GM12874 (cell line): ENCODE measurements at regions not wholly inside any gene's neighbourhood (a gene's known extent, or its start where the extent isn't known, plus 50 kb on each side); places are given as distances from the start of the nearest gene placed in this dataset.

Experiments used
- TF ChIP-seq, protein P1 (sequence below): IDR thresholded peaks from 2 replicates; pipeline ENCODE4 v1.5.1; 2011; ENCODE audit warnings: low read depth, mild to moderate bottlenecking, control low read depth, low read length, moderate library complexity; ENCODE audit not compliant: insufficient read depth

DNA sequence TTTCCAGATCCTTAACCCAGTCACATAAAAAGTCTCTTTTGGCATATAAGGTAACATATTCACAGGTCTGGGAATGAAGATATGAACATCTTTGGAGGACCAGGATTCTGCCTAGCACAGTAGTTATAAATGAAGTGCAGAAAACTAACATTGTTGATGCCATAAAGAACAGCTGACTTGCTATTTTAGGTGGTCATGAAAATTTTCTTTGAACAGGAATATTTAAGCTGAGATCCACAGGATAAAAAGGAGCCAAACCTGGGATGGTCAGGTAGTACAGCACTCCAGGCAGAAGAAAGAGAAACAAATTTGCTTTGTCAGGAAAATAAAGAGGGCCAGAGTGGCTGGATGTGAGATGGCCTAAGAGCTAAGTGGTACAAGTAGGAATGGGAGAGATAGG, 80.0 kb downstream of the CENPW start:
- TF ChIP-seq, protein P1, sequence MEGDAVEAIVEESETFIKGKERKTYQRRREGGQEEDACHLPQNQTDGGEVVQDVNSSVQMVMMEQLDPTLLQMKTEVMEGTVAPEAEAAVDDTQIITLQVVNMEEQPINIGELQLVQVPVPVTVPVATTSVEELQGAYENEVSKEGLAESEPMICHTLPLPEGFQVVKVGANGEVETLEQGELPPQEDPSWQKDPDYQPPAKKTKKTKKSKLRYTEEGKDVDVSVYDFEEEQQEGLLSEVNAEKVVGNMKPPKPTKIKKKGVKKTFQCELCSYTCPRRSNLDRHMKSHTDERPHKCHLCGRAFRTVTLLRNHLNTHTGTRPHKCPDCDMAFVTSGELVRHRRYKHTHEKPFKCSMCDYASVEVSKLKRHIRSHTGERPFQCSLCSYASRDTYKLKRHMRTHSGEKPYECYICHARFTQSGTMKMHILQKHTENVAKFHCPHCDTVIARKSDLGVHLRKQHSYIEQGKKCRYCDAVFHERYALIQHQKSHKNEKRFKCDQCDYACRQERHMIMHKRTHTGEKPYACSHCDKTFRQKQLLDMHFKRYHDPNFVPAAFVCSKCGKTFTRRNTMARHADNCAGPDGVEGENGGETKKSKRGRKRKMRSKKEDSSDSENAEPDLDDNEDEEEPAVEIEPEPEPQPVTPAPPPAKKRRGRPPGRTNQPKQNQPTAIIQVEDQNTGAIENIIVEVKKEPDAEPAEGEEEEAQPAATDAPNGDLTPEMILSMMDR: no peak

DNA sequence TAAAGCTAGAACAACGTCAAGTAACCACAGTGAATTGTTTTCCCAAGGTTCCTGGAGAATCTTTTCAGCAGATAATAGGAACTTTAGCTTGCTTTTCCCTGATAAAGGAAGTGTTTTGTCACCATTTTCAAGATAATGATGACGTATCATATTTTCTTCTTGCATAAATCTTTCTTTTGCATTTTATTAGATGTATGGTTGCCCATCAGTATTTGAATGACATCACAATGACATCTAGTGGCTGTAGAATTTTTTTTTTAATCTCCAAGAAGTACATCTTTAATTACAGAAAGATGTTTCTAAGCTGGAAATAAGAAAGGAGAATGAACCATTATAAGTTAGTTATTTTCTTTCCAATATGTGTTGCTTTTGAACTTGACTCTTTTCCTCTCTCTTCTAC, 83.0 kb downstream of the CENPW start:
- TF ChIP-seq, protein P1: no peak

DNA sequence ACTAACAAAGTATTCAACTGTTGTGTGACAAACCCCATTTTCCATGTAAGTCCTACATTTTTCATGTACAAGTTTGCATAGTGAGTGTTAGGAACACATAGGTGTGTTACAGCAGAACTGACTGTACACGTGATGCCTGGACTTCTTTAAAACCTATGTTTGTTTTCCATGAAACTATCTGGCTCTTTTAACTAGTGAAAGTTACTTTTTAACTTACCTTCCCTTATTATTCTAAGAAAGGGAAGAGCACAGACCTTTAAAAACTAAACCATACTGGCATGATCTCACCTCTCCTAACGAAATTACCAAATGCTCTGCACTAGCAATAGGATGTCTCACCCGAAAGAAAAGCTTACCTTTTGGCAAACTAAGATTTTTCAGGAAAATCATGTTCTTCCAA, 87.8 kb downstream of the CENPW start:
- TF ChIP-seq, protein P1: no peak

DNA sequence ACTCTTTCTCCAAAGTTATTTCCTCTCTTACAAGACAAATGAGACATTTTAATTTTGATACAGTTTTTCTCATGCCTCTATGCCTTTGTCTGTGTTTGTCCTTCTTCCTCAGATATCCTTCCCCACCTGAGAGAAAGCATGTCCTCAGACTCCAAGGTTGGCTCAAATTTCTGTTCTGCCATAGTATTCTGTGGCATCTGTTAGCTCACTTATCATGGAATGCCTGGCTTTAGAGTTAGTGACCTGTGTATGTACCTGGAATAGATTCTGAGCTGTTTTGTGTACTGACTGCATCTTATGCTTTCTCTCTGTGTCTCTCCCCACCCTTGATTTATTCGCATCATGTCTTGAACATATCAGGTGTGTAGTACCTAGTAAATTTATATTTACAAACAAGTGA, 90.0 kb downstream of the CENPW start:
- TF ChIP-seq, protein P1: no peak

DNA sequence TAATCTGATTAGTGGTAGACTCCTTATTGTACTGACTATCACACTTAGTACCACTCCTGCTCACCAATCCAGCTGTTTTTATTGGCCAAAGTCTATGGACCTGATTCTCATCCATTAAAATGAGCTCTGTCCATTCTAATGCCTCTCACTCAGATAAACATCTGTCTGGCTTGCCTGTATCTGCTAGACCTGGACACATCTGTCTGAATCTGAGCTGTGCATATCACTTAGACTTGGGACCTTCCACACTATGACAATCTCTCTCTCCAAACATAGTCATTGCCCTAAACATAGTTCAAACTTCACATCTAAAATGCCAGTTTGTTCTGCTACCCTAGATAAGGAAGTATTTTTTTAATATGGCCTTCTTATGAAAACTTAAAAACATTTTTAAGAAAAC, 92.6 kb downstream of the CENPW start:
- TF ChIP-seq, protein P1: no peak

DNA sequence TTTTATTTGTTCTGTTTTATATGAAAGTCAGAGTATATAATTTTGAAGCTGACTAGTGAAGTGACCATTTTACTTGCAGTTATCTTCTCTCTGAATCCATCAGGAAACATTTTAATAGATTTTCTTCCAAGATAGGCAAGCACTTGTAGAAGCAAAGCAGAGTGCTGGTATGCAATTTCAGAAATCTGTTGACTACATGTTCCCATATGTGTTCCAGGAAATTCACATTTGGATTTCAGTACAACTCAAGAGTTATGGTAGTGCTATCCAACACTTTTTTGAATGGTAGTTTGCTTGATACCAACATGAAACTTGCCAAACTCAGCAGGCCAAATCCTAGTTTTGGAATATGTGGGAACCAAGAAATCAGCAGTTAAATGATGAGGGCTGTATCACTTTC, 94.0 kb downstream of the CENPW start:
- TF ChIP-seq, protein P1: no peak

DNA sequence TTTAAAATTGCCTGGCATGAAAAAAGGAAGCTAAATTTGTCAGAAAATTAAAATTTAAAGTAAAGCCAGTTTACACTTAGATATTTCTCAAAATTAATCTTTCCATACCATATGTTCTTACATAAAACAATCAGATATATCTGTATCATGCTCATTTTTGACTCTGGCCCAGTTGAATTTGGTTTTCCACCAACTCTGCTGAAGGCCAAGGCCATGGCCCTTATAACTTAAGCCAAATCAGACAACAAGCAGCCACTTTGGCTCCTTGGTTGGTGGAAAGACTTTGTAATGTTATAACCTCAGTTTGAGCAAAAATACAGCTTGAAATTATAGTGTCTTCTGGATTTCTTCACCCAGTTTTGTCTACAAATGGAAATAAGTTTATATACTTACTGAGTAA, 97.3 kb downstream of the CENPW start:
- TF ChIP-seq, protein P1: no peak

DNA sequence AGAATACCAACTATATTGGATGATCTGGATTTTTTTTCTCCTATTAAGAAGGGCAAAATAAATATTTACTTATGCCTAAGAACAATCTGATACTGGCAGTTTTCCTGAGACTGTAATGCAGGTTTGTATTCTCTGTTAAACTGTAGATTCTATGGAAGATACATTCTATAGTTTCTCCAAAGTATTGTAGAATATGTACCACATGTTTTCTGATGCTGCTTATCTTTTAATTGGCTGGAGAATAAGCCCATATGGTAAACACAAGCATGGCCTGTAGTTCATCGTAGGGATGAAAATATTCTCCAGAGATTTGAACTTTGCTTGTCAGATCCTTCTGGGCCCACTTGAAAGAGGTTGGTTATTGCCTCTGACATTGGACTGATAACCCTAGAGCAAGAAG, 99.1 kb downstream of the CENPW start:
- TF ChIP-seq, protein P1: no peak
